Thyroid gland (tissue), 4 donors: ENCODE measurements at regions not wholly inside any gene's neighbourhood (a gene's known extent, or its start where the extent isn't known, plus 50 kb on each side); places are given as distances from the start of the nearest gene placed in this dataset.

Experiments used
- DNase-seq, 2 donors: peaks; one replicate each; pipeline ENCODE4 v3.0.0-alpha.2; 2019
- H3K27ac ChIP-seq, 3 donors: fragments of 200-600 bp; sonication (generic); 1 replicate in 2 of 3; 2 replicates in 1 of 3; pipeline ENCODE4 v1.5.1; 2016 to 2019; ENCODE audit warnings: mild to moderate bottlenecking in 1 of 3, moderate library complexity in 1 of 3
- H3K27me3 ChIP-seq: fragments of 200-600 bp; sonication (generic); one replicate; pipeline ENCODE4 v1.5.1; 2019
- H3K36me3 ChIP-seq, 2 donors: fragments of 200-600 bp; sonication (generic); one replicate each; pipeline ENCODE4 v1.5.1; 2016 to 2019
- H3K4me1 ChIP-seq, 2 donors: fragments of 200-600 bp; sonication (generic); one replicate each; pipeline ENCODE4 v1.5.1; 2017 to 2019
- H3K4me3 ChIP-seq, 3 donors: fragments of 200-600 bp; sonication (generic); replicated peaks in 1 of 3; 1 replicate in 2 of 3; 2 replicates in 1 of 3; pipeline ENCODE4 v1.5.1; 2016; ENCODE audit warnings: mild to moderate bottlenecking in 1 of 3
- H3K9me3 ChIP-seq: fragments of 200-600 bp; sonication (generic); one replicate; pipeline ENCODE4 v1.5.1; 2017
- CTCF ChIP-seq, 6 experiments: fragments of 200-600 bp in 3 of 6; fragments of 450-650 bp in 3 of 6; sonication (generic) in 3 of 6; IDR thresholded peaks; one replicate each; pipeline ENCODE4 v1.5.1; 2016 to 2019; ENCODE audit warnings: antibody characterized with exemption in 6 of 6, mild to moderate bottlenecking in 2 of 6, inconsistent platforms in 1 of 6, moderate library complexity in 1 of 6
- POLR2A ChIP-seq, 2 donors: fragments of 450-650 bp; IDR thresholded peaks; one replicate each; pipeline ENCODE4 v1.6.1; 2017; ENCODE audit warnings: antibody characterized with exemption in 2 of 2, mild to moderate bottlenecking in 2 of 2, moderate library complexity in 1 of 2
- WGBS, 2 donors: methylation state at CpG; one replicate each; pipeline ENCODE4 v1.1.5; 2017; 5-methylcytosine and 5-hydroxymethylcytosine counted together
- intact Hi-C: fragments of 100-400 bp; cut with DNase I; formaldehyde crosslinking; loops from one replicate; pipeline ENCODE4 v1.15.1; 2023

DNA sequence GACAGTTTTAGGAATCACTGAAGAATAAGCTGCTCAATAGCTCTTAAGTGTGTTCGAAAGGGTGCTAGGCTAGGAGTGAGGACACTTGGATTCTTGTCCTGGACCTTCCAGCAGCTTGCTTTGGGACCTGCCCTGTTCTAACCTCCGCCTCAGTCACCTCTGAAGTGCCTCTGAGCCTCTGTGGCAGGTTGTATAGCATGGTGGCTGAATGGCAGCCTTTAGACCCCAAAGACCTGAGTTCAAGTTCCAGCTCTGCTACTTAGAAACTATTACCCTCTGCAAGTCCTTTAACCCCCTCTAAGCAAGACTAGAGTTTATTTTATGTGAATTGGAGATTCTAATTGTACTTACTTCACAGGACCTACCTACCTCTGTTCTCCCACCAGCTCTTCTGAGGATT lies 81.5 kb downstream of the RRAGC start:
- Histone ChIP-seq H3K4me1 (no peaks in the 10 kb centered on the region), H3K9me3 (no peaks in the 10 kb centered on the region), H3K27me3 (no peaks in the 10 kb centered on the region), H3K27ac (no peak overlapping the region), H3K36me3 (no peaks in the 10 kb centered on the region), H3K4me3 (no peak overlapping the region)
- intact Hi-C loops = no loop called here
- no peak for DNase-seq
- no peak for TF ChIP-seq CTCF (IDR thresholded peaks at IDR 0.05)
- TF ChIP-seq POLR2A (IDR thresholded peaks at IDR 0.05) = no peak
- 40 to 64% methylated on average over 2 of the region's 2 CpGs for WGBS, 2 donors

DNA sequence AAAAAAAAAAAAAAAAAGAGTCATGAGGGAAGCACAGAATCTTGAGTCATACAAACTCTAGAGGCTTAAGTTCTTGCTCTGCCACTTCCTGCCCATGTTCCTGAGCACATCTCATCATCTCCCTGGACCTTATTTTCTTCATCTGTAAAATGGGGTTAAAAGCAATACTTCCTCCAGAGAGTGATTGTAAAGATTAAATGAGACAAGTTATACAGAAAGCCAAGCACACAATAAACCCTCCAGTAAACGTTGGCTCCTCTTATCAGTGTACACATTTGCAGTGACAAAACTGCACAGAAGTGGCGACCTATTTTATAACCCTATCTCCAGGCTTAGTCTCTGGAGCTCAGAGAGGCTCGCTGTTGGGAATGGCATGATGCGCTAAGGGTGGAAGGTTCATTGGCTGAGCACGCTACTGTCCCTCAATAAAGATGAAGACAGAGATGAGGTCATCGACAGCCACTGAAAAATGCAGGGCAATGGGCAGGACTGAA lies 82.1 kb downstream of the RRAGC start:
- no peaks in the 10 kb centered on the region for H3K36me3 ChIP-seq
- H3K27ac ChIP-seq = no peak overlapping the region
- WGBS, 2 donors = 79 to 80% methylated on average over 6 of the region's 6 CpGs
- DNase-seq = no peak
- H3K27me3 ChIP-seq = no peaks in the 10 kb centered on the region
- TF ChIP-seq POLR2A (IDR thresholded peaks at IDR 0.05) = no peak
- no peak for TF ChIP-seq CTCF (IDR thresholded peaks at IDR 0.05)
- H3K4me3 ChIP-seq = no peak overlapping the region
- no peaks in the 10 kb centered on the region for H3K9me3 ChIP-seq
- H3K4me1 ChIP-seq = no peaks in the 10 kb centered on the region
- intact Hi-C loops = no loop called here

DNA sequence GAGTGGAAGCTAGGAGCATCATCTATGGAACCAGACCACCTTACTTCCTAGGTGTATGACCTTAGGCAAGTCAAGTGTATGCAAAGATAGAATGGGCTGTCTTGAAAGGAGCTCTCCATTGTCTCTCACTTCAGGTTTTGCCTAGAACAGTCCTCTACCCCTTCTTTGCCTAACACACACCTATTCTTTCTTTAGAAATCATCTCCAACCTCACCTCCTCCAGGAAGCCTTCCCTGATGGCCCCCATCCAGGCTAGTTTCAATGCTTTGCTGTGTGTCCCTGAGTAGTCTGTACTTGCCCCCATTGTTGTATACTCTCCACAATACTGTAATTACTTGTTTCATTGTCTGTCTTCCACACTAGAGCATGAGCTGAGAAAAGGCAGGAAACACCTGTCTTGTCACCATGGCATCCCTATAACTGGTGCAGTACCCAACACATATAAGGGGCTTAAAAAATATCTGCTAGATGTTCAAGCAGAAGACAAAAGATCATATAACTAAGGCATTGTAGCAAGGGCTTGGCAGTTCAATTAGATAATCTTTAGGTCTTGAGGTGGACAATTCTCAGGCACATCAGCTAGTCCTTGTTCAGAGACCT lies 83.0 kb downstream of the RRAGC start:
- Histone ChIP-seq H3K9me3 (no peaks in the 10 kb centered on the region), H3K27ac (no peak overlapping the region), H3K4me1 (no peaks in the 10 kb centered on the region), H3K4me3 (no peak overlapping the region), H3K27me3 (no peaks in the 10 kb centered on the region), H3K36me3 (no peaks in the 10 kb centered on the region)
- intact Hi-C loops = no loop called here
- no peak for DNase-seq
- TF ChIP-seq CTCF (IDR thresholded peaks at IDR 0.05) (no peak), POLR2A (IDR thresholded peaks at IDR 0.05) (no peak)

DNA sequence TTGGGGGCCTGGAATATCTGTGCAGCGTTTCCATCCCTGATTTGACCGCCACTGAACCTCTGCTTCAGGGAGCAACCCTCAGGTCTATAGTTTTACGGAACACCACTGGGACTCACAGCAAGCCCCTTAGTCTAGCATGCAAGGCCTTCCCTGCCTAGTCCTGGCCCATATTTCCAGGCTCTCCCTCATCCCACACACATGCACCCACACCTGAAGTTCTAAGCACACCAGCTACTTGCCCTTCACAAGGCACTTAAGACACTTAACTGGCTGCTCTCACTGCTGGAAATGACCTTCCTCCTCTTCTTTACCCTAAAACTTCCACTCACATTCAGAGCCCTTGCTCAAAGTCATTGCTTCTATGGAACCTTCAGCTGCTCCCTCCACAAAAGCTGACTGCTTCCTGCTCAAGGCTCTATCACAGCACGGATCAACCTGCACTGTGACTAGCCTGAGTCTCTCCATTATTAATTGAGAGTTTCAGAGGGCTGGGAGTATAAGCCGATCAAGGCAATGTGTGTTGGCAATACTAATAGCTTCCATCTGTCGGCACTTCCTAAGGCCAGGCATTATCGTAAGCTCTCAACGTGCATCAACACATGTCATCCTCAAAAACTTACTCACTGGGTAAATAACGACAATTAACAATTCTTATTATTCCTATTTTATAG lies 84.3 kb downstream of the RRAGC start:
- no peak overlapping the region for H3K4me3 ChIP-seq
- no peaks in the 10 kb centered on the region for H3K36me3 ChIP-seq
- WGBS, 2 donors = 76 to 90% methylated on average over 9 of the region's 9 CpGs

More for the DNA sequence above, 84.3 kb downstream of the RRAGC start:
- Histone ChIP-seq H3K9me3 (no peaks in the 10 kb centered on the region), H3K27ac (no peak overlapping the region), H3K4me1 (no peaks in the 10 kb centered on the region), H3K27me3 (no peaks in the 10 kb centered on the region)
- no peak for DNase-seq
- TF ChIP-seq POLR2A (IDR thresholded peaks at IDR 0.05) (no peak), CTCF (IDR thresholded peaks at IDR 0.05) (no peak)
- intact Hi-C loops = no loop called here
